Stimulated activated CD4-positive, alpha-beta T cell treated with anti-CD3 and anti-CD28 coated beads, Interleukin-12 subunit alpha, Interleukin-12 subunit beta, amount 100 ng/mL, for 48 hours (primary cell): ENCODE measurements at regions not wholly inside any gene's neighbourhood (a gene's known extent, or its start where the extent isn't known, plus 50 kb on each side); places are given as distances from the start of the nearest gene placed in this dataset.

Source experiments
- DNase-seq, 3 donors: peaks; one replicate each; pipeline ENCODE4 v3.0.0-alpha.2; 2020; ENCODE audit warnings: low read depth in 2 of 3, low spot score in 1 of 3

GRCh38 chr13:53821632-53822031 lies 793.0 kb downstream of the OLFM4 start:
- no peak for DNase-seq

GRCh38 chr13:53822136-53822535 lies 793.5 kb downstream of the OLFM4 start:
- no peak for DNase-seq

GRCh38 chr13:53839461-53839860 lies 810.8 kb downstream of the OLFM4 start:
- no peak for DNase-seq

GRCh38 chr13:53844473-53845146 lies 816.0 kb downstream of the OLFM4 start:
- no peak for DNase-seq

- DNase-seq = no peak
Measured at GRCh38 chr13:53847502-53847901, 818.9 kb downstream of the OLFM4 start.

- no peak for DNase-seq
Measured at GRCh38 chr13:53848366-53848961, 819.9 kb downstream of the OLFM4 start.

GRCh38 chr13:53854321-53854720 lies 825.7 kb downstream of the OLFM4 start:
- DNase-seq = no peak

- no peak for DNase-seq
Measured at GRCh38 chr13:53856573-53857195, 828.1 kb downstream of the OLFM4 start.

GRCh38 chr13:53863520-53863919 lies 834.9 kb downstream of the OLFM4 start:
- no peak for DNase-seq

GRCh38 chr13:53873558-53873957 lies 844.9 kb downstream of the OLFM4 start:
- DNase-seq = no peak

- DNase-seq = no peak
Measured at GRCh38 chr13:53878861-53879260, 850.2 kb downstream of the OLFM4 start.

GRCh38 chr13:53885997-53886396 lies 857.4 kb downstream of the OLFM4 start:
- DNase-seq = no peak

GRCh38 chr13:53890696-53891095 lies 862.1 kb downstream of the OLFM4 start:
- no peak for DNase-seq

- no peak for DNase-seq
Measured at GRCh38 chr13:53901593-53901992, 873.0 kb downstream of the OLFM4 start.

GRCh38 chr13:53907891-53908290 lies 879.3 kb downstream of the OLFM4 start:
- no peak for DNase-seq

- DNase-seq = no peak
Measured at GRCh38 chr13:53920916-53921315, 892.3 kb downstream of the OLFM4 start.

- DNase-seq = no peak
Measured at GRCh38 chr13:53921473-53921872, 892.9 kb downstream of the OLFM4 start.

GRCh38 chr13:53941588-53942190 lies 913.1 kb downstream of the OLFM4 start:
- no peak for DNase-seq

GRCh38 chr13:53946500-53946899 lies 917.9 kb downstream of the OLFM4 start:
- DNase-seq = no peak

GRCh38 chr13:53953183-53953582 lies 924.6 kb downstream of the OLFM4 start:
- DNase-seq = no peak
